ENCODE measurements at regions not wholly inside any gene's neighbourhood (a gene's known extent, or its start where the extent isn't known, plus 50 kb on each side); places are given as distances from the start of the nearest gene placed in this dataset.

- TF ChIP-seq CTCF (IDR thresholded peaks at IDR 0.05; ENCODE audit: borderline replicate concordance, extremely low read depth, low read length, poor library complexity, severe bottlenecking) (no peak), EZH2 (IDR thresholded peaks at IDR 0.05; ENCODE audit: borderline replicate concordance, low read depth, low read length, severe bottlenecking) (no peak)
These were observed 90.4 kb upstream of the TMCC3 start for GRCh38 chr12:94740601-94741362.
